ENCODE measurements at regions not wholly inside any gene's neighbourhood (a gene's known extent, or its start where the extent isn't known, plus 50 kb on each side); places are given as distances from the start of the nearest gene placed in this dataset.

DNA sequence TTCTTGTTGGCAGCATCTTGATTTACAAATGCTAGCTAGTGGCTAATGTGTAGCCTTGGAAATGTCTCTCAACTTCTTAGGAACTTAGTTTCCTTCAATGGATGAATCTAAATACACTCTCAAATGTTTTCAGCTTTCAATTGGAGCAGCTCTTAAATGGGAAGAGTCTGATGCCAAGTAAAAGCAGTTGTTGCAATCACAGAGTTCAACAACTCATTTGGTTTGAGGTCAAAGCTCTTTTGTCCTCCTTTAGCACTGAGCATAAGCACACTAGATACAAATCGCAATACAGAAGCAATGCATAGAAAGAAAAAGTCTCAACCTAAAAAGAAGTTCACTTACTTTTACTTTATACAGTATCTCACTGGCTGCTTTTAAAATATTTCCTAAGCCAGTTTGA, 986.1 kb upstream of the FLRT2 start:
- Histone ChIP-seq H3K36me3 (ENCODE audit: insufficient read depth, low read length) (no peaks in the 10 kb centered on the region), H2AFZ (ENCODE audit: low read length) (no peak overlapping the region), H4K20me1 (ENCODE audit: insufficient read depth, low read length) (no peaks in the 10 kb centered on the region), H3K4me2 (ENCODE audit: low read length) (no peak overlapping the region), H3K4me1 (ENCODE audit: insufficient read depth, low read length, poor library complexity, severe bottlenecking) (no peaks in the 10 kb centered on the region), H3K79me2 (ENCODE audit: insufficient read depth, low read depth, low read length) (no peaks in the 10 kb centered on the region), H3K9me2 (ENCODE audit: insufficient read depth, low read length) (no peaks in the 10 kb centered on the region), H3K27ac (ENCODE audit: low read depth, low read length, poor library complexity, severe bottlenecking) (no peak overlapping the region), H3K4me3 (ENCODE audit: low read depth, low read length, poor library complexity, severe bottlenecking) (no peak overlapping the region), H3K9me3 (ENCODE audit: low read length) (no peaks in the 10 kb centered on the region)
- no peak for DNase-seq (ENCODE audit: low spot score)
- intact Hi-C loops (cut with micrococcal nuclease; ENCODE audit: unreplicated experiment), result no loop called here
- no peak for TF ChIP-seq EZH2phosphoT487 (IDR thresholded peaks at IDR 0.05; ENCODE audit: borderline replicate concordance, low read depth, low read length)
- TF ChIP-seq, protein P1, sequence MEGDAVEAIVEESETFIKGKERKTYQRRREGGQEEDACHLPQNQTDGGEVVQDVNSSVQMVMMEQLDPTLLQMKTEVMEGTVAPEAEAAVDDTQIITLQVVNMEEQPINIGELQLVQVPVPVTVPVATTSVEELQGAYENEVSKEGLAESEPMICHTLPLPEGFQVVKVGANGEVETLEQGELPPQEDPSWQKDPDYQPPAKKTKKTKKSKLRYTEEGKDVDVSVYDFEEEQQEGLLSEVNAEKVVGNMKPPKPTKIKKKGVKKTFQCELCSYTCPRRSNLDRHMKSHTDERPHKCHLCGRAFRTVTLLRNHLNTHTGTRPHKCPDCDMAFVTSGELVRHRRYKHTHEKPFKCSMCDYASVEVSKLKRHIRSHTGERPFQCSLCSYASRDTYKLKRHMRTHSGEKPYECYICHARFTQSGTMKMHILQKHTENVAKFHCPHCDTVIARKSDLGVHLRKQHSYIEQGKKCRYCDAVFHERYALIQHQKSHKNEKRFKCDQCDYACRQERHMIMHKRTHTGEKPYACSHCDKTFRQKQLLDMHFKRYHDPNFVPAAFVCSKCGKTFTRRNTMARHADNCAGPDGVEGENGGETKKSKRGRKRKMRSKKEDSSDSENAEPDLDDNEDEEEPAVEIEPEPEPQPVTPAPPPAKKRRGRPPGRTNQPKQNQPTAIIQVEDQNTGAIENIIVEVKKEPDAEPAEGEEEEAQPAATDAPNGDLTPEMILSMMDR (conservative IDR thresholded peaks at IDR 0.05; ENCODE audit: low read length), result no peak
- CTCF ChIA-PET (ENCODE audit: unreplicated experiment), result no interaction called here
- no TSS peak for BruUV-seq (replicated peaks)
- POLR2A ChIA-PET, result no interaction called here

DNA sequence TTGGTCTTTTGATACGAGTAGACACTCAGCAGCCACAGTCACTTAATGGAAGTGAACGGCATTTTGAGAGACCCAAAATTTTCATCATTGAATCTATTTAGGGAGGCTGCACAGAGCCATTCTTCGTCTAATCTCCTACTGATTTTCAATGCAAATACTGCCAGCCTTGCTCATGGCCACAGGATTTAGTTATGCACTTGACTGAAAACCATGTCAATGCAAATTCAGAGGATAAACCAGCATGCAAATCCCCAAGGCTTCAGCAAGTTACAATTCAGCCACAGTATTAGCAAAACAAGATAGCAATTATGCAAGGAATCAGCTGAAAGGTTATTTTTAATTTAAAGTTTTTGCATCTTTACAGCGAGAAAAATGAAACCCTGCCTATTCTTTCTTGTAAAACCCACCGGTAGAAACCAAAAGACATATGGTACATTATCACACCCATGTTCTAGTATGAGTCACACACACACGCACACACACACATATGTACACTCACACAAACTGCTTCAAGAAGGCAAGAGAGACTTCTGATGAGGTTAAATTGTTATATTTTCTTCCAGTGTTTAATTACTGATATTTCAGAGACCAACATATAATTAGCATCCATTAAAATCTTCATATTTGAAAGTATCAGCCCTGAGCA, 985.3 kb upstream of the FLRT2 start:
- Histone ChIP-seq H3K79me2 (ENCODE audit: insufficient read depth, low read depth, low read length) (no peaks in the 10 kb centered on the region), H3K4me2 (ENCODE audit: low read length) (no peak overlapping the region), H2AFZ (ENCODE audit: low read length) (no peak overlapping the region), H3K27ac (ENCODE audit: low read depth, low read length, poor library complexity, severe bottlenecking) (no peak overlapping the region), H3K9me3 (ENCODE audit: low read length) (no peaks in the 10 kb centered on the region), H4K20me1 (ENCODE audit: insufficient read depth, low read length) (no peaks in the 10 kb centered on the region), H3K4me1 (ENCODE audit: insufficient read depth, low read length, poor library complexity, severe bottlenecking) (no peaks in the 10 kb centered on the region), H3K36me3 (ENCODE audit: insufficient read depth, low read length) (no peaks in the 10 kb centered on the region), H3K4me3 (ENCODE audit: low read depth, low read length, poor library complexity, severe bottlenecking) (no peak overlapping the region), H3K9me2 (ENCODE audit: insufficient read depth, low read length) (no peaks in the 10 kb centered on the region)
- no peak for DNase-seq (ENCODE audit: low spot score)
- TF ChIP-seq EZH2phosphoT487 (IDR thresholded peaks at IDR 0.05; ENCODE audit: borderline replicate concordance, low read depth, low read length), result no peak
- TF ChIP-seq, protein P1 (conservative IDR thresholded peaks at IDR 0.05; ENCODE audit: low read length), result no peak
- ChIA-PET CTCF (ENCODE audit: unreplicated experiment) (no interaction called here), POLR2A (no interaction called here)
- intact Hi-C loops (cut with micrococcal nuclease; ENCODE audit: unreplicated experiment), result no loop called here
- no TSS peak for BruUV-seq (replicated peaks)

DNA sequence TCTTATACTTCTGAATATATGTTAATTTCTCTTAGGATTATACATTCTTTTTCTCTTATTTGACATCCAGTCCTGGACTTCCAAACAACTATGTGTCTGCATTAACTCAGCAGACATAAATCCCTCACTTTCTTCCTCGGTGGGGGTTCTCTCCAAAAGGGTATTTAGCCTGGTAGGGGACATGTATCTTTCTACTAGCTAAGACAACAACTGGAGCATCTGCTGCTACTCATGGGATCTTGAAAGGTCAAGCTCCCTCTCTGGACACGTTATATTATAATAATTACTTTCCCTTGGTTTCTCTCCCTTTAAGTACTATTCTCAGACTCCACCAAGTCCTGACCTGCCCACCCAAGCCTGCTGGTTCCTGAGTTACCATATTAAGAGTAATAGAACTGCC, 983.7 kb upstream of the FLRT2 start:
- Histone ChIP-seq H3K4me1 (ENCODE audit: insufficient read depth, low read length, poor library complexity, severe bottlenecking) (no peaks in the 10 kb centered on the region), H3K4me2 (ENCODE audit: low read length) (no peak overlapping the region), H3K79me2 (ENCODE audit: insufficient read depth, low read depth, low read length) (no peaks in the 10 kb centered on the region), H3K4me3 (ENCODE audit: low read depth, low read length, poor library complexity, severe bottlenecking) (no peak overlapping the region), H4K20me1 (ENCODE audit: insufficient read depth, low read length) (no peaks in the 10 kb centered on the region), H2AFZ (ENCODE audit: low read length) (no peak overlapping the region), H3K9me3 (ENCODE audit: low read length) (no peaks in the 10 kb centered on the region), H3K9me2 (ENCODE audit: insufficient read depth, low read length) (no peaks in the 10 kb centered on the region), H3K27ac (ENCODE audit: low read depth, low read length, poor library complexity, severe bottlenecking) (no peak overlapping the region), H3K36me3 (ENCODE audit: insufficient read depth, low read length) (no peaks in the 10 kb centered on the region)
- ChIA-PET CTCF (ENCODE audit: unreplicated experiment) (no interaction called here), POLR2A (no interaction called here)
- no peak for TF ChIP-seq EZH2phosphoT487 (IDR thresholded peaks at IDR 0.05; ENCODE audit: borderline replicate concordance, low read depth, low read length)
- TF ChIP-seq, protein P1 (conservative IDR thresholded peaks at IDR 0.05; ENCODE audit: low read length), result no peak
- intact Hi-C loops (cut with micrococcal nuclease; ENCODE audit: unreplicated experiment), result no loop called here
- DNase-seq (ENCODE audit: low spot score), result no peak
- no TSS peak for BruUV-seq (replicated peaks)

Measured in OCI-LY7 (cell line).